ENCODE measurements at regions not wholly inside any gene's neighbourhood (a gene's known extent, or its start where the extent isn't known, plus 50 kb on each side); places are given as distances from the start of the nearest gene placed in this dataset.

DNA sequence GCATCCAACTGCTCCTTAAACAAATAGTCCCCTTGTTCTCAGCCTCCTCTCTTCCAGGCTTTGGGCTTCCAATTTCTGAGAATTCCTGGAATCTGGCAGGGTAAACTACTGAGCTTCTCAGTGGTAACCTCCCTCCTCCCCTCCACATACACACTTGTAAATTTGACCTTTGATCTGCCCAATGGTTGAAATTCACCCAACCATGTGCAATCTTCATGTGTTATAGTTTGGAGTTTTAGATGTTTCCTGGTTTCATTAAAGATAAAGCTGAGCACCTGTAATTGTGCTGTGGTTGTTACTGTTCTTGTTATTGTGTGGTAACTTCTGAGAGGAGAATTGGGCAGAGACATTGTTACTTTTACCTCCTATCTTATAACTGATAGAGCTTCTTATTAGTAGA is 328.4 kb downstream of the TPBG start:
- no peak for TF ChIP-seq CTCF (conservative IDR thresholded peaks at IDR 0.05 in 1 of 2, IDR thresholded peaks at IDR 0.05 in 1 of 2; ENCODE audit: low read depth in 1 of 2, low read length in 2 of 2)
- no peak for TF ChIP-seq EZH2 (IDR thresholded peaks at IDR 0.05; ENCODE audit: low read length, missing control alignments)

Measured in fibroblast of lung (primary cell).